NCI-H128 (cell line): ENCODE measurements at regions not wholly inside any gene's neighbourhood (a gene's known extent, or its start where the extent isn't known, plus 50 kb on each side); places are given as distances from the start of the nearest gene placed in this dataset.

Experiments
- DNase-seq: peaks from one replicate; lab custom pipeline; 2025; ENCODE audit not compliant: unreplicated experiment; lab: John Stamatoyannopoulos, UW

DNA sequence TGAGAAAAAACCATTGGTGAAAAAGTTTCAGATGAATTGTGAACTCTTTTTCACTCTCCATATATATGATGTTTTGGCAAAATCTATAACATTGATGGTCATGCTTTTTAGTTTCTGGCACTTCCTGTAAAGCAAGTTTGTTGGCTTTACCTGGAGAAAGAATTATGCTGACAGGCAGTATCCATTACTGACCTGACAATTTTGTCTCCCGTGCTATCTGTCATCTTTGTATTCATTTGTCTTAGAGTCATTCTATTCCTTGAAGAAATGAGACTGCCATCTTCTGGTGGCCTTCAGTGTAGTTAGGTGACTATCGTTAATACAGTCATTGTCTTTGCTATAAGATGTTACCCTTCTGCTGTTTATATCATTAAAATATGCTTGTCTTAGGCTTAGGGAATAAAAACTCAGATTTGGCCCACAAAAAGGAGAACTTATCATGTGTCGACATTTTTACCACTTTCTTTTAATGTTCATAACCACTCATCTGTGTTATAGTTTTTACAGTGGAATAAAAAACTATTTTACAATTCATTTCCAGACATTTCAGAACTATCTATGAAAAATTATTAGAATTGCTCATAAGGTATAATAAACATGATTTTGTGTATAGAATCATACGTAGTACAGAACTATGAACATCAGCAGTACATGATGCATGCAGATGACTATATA, 707.0 kb downstream of the EPM2A start:
- DNase-seq, result no peak

DNA sequence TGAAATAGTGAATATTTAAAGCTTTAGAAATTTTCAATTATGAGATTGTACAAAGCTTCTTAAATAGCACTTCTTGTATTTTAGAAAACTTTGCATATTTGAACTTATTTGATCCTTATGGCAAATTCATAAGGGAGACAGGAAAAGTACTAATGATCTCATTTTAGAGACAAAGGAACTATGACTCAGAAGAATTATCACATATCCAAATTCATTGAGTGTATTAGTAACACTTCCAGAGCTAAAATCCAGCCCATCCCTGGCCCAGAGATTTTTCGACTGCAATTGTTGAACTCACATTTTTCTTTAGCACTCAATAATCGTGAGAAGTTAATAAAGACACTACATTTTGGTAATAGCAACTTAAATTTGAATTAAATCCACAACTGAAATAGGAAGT, 704.3 kb downstream of the EPM2A start:
- DNase-seq, result no peak

DNA sequence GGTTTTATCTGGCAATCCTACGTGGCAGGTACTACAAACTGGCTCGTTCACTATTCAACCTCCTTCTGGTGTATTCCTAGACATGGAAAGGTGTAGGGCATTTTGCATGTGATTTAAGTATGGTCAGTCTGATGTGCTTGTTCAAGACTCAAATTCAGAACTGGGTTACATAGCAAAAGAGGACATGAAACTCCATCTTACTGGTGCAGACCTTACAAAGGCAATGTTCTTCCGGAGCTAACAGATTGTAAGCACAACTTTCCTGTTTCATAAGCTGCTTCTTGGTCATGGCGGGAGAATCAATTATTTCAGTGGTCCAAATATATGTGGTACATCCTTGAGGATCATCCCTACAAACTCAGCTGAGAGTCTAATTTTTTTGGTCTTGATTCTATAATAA, 703.4 kb downstream of the EPM2A start:
- no peak for DNase-seq

DNA sequence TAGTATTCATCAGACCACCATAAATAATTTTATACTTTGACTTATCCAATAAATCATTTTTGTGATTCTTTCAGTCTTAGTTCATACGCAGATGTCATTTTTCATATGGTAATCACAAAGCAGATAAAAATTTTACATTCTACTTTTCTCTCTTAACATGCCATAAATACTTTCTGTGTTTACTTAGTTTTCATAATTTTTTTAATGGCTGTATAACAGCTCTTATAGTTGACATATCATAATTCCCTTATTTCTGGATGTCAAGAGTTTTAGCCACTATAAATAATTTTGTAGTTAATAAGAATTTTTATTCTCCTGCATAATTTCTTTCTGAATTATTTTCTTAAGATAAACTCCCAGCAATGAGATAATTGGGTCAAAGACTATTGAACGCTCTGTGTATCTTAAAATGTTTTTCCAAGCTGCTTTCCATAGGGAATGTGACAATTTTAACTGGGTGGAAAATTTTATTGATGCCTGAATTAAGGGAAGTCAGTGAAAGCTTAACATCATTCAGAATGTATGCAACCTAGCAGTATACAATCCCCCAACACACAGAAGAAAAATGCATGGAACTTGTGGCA, 702.7 kb downstream of the EPM2A start:
- DNase-seq, result no peak

DNA sequence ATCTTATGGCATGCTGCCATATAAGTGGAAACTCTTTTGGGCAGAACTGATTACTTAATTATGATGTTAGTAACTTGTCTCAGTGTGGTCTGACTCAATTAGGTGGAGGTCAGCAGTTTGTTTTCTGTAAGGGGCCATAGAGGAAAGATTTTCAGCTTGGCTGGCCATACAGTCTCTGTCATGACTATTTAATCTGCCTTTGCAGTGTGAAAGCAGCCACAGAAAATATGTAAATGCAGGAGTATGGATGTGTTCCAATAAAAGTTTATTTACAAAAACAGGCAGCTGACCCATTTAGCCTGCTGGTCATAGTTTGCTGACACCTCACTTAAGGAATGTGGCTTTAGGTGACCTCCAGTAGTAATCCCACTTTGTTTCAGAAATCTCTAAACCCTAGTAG, 700.7 kb downstream of the EPM2A start:
- no peak for DNase-seq

DNA sequence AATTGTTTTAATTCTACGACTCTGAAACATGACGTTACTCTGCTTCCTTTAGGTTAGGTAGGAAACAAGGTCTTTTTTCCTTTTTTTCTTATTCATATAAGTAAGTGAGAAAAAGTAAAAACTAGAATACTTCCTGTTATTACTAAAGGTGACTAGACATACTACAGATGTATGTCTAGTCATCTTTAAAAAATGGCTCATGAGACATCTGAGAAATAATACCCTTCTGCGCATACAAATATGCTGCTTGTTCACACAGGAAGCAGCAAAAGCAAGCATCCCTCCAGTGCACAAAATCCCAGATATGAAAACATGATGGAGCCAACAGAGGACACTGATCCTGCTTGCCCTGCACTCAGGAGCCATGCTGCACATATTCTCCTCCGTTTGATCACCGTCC, 699.1 kb downstream of the EPM2A start:
- DNase-seq, result no peak

DNA sequence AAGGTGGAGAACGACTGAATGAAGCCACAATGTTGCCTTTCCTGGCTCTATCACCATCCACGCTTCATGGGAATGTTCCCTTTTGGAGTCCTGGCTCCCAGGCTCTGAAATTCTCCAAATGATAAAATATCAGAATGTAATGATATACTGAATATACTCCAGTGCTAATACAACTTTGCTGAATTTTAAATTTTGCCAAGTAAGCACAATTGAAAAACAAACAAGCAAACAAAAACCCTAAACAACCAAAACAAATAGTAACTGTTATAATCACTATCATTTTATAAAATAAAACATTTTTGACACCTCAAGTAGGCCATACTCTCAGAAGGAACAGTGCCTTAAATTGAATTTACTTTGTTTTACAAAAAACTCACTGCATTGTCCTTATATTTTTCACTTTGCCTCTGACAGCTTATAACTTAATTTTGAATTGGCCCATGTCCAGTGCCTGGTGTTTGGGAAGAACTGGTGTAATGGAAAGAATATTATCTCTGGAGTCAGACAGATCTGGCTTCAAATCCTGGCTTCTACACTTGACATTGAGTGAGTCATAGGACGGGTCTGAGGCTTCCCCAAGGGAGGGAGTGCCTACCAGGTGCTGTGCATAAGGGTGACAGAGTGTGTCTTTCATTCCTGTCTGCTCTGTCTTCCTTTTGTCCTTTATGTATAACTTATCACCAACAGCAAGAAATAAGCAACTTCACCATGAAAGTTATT, 698.3 kb downstream of the EPM2A start:
- DNase-seq, result no peak

DNA sequence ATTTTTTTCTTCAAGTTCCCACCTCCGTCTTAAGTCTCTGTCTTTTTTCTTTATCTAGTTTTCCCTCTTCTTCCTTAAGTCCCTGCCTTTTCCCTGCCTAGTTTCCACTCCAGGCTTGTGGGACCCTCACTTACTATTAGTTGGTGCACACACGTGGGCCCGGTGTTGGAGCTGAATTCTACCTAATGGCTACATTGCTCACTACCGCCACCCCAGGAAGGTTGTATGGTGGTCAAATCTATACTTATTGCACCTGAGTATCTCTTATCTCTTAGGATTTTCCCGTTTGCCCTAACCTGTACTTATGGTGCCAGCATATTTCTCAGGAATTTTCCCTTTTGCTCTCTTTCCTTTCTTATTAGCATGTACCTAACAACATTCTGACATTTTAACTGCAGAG, 692.8 kb downstream of the EPM2A start:
- DNase-seq, result no peak

DNA sequence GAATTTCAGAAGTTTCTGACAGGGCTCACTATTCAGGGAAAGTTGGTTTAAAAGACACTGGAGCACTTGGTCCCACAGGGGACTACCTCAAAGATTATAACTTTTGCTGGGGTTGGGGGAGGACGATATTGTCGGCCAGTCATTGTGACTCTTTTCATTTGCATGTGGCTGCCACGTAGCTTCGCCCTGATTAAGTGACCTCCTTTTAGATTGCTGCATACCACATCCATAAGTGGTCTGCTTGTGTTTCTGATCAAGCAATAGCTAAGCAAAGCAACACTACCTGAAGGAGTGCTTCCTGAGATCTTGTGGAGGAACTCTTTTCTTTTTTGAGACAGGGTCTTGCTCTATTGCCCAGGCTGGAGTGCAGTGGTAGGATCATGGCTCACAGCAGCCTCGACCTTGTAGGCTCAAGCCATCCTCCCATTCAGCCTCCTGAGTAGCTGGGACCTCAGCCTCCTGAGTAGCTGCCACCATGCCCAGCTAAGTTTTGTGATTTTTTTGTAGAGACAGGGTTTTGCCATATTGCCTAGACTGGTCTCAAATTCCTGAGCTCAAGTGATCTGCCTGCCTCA, 691.3 kb downstream of the EPM2A start:
- no peak for DNase-seq

DNA sequence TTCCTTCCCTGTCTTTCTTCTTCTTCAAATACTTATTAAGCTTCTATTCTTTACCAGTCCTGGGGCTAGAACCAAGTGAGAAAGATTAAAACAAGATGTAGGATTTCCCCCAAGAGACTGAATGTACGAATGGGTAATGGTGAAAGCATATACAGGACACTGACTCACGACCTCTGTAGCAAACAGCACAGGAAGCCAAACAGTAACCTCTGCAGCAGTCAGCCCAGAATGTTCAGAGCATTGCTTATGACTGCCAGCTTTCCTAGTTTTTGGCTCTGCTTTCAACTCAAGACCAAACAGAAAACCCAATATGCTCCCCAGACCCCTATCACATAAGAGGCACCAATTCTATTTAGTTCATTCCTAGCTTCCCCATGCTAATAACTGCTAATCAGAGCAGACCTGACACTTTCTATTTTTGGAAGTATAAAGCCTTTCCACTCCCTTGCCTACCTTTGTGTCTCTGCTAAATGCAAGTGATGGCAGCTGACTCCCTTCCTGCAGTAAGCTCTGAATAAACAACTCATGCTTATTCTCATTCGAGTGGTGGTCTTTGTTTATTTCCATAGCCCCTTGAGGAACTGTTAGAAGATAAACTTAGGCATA, 690.6 kb downstream of the EPM2A start:
- DNase-seq, result no peak

DNA sequence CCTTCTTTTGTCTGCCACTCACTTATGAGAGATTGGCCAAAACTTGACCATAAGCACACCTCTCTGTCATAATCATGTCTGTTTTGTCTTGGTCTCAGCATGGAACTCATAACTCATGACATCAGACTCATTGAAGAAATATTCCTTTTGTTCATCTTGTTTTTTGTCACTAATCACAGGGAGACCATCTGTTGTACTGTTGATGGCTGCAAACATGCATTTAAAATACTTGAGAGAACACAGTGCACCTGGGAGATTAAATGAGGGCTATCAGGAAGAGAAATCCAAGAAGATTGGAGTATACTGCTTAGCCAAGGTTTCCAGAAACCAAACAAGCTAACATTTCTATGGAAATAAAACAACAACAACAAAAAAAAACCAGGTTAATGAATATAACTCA, 689.7 kb downstream of the EPM2A start:
- no peak for DNase-seq

DNA sequence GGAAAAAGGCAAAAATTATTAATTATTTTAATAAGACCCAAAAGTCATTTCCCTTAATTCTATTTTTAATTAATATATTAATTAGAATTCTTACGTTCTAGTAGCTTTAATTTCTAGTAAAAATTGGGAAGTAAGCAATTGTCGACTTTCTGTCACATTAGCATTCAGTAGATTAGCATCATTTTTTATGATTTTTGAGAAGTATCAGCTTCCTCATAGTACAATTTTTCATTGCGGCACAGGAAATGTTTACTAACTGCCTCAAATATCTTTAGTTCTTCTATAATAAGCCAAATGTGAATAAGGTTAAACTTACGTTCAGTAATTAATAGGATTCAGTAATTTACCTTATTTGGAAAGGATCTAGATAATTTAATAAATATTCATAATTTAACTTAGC, 687.4 kb downstream of the EPM2A start:
- no peak for DNase-seq

DNA sequence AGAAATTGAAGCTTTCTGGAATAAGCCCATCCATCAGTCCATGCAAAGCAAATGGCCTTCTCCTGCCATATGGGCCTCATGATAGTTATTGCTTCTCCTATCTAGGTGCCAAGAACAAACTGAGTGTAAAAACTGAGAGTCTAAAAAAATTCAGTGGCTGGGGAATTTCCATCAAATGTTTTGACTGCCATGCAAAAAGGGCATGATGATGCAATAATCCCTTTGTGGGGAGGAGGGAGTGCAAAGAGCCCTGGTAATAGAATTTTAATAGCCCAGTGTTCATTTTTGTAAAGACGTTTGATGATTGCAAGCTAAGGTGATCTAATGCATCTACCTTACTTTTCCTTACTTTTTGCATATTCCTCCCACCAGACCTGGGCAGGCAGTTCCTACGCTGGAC, 683.7 kb downstream of the EPM2A start:
- DNase-seq, result no peak

DNA sequence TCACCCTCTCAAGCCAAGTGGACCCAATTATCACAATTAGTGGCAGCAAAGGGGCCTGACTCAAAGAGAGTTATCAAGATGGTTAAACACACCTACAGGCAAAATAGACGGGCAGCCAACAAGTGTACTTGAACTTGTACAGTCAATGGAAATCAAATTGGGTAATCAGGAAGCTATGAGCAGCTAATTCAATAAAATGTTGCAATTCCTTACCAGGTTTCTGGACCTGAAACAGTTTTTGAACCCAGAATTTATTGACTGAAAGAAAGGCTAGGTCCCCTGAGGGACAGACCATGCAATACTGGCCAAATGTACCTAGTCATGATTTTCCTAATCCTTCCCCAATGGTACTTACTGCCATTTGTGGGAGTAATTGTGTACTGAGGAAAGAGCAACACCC, 679.8 kb downstream of the EPM2A start:
- DNase-seq, result no peak

DNA sequence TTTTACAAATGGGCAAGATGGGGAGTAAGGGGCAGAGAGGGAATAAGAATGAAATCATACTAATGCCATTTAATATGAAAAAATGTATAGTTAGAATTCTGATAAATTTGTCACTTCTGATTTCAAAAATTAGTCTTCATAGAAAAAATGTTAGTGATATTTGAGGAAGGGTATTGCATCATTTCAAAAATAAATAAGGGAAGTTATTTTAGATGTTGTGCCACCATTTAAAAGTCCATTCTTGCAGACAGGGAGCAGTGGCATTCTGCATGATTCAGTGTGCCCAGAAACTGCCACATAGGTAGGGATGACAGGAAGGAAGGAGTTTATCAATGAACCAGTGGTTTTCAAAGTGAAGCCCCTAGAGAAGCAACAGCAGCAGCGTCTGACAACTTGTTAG, 674.6 kb downstream of the EPM2A start:
- no peak for DNase-seq

DNA sequence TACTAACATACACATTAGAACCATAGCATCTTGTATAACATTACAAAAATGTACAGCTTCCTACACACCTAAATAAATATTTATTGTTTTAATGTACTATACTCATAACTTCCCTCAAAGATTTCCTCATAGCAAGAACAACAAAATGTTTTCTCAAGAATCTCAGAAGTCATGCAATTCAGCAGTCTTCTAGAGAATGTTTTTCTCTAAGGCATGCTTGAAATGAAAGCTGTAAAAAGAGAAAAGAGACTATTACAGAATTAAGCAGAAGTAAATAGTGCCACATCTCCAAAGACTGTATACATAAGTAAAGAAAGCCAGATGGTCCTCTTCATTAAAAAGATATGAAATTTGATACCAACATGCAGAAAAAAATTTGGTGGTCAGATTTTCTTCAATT, 672.2 kb downstream of the EPM2A start:
- no peak for DNase-seq

DNA sequence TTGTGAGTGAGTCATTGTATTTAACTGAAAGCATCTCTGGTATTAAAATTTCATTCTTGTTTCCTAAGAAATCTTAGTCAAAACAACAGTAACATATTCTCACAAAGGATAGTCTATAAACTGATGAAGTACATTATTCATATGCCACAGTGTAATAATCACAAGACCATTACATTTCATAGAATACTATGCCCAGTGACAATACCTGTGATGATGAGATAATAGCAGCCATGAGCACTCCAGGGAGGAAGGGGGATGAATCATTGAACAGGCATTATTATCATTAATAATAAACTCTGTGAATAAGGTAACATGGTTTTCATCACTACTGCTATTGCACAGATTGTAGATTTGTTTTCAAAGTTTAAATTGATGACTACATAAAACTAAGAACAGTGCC, 667.9 kb downstream of the EPM2A start:
- DNase-seq, result no peak

DNA sequence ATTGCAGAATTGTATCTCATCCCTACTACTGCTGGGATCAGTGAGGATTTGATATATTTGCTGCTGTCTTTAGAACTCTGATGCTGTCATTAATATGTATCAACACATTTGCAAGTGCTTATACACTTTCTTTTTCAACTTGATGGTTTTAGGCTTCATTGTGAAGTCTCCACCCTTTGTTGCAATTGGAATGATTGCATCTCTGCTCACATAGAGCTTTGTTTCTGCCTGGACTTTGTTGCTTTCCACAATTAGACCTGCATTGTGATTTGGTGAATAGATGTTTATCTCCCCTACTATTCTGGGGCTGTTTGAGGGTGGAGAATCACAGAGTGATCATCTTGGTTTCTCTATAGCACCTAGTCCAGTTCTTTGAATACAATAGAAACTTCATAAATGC, 666.7 kb downstream of the EPM2A start:
- no peak for DNase-seq

DNA sequence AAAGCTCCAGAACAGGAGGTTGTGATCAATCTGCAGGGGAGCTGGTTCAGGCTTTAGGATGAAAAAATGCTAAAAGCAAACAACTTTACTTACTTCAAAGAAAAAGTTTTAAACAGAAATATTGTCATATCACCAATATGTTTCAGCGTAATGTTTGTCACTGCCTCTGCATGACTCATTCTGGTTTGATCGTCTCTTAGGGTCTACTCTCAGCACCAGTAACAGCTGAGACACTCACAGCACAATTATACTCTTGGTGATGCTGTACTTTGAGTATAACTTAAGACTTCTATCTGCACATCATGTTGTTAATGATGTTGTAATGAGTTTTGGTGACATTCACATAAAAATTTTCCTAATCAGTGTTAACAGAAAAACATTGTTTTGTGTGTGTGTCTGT, 665.4 kb downstream of the EPM2A start:
- no peak for DNase-seq

DNA sequence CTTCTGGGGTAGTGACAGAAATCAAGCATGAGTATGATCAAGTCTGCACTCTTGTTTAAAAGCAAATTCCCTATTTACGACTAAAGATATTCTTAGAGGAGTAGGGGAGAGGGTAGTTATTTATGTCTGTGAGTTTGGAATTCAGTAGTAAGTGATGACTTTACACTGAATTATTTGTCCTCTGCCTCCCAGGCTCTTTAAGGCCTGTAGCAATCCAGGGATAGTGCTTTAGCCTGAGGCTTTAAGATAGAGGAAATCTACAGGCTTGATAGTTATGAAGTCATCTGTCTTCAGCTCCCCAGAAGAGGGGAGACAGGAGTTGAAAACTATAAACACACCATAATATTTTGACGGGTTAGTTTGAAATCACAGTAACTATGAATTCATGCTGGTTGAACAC, 664.5 kb downstream of the EPM2A start:
- DNase-seq, result no peak

DNA sequence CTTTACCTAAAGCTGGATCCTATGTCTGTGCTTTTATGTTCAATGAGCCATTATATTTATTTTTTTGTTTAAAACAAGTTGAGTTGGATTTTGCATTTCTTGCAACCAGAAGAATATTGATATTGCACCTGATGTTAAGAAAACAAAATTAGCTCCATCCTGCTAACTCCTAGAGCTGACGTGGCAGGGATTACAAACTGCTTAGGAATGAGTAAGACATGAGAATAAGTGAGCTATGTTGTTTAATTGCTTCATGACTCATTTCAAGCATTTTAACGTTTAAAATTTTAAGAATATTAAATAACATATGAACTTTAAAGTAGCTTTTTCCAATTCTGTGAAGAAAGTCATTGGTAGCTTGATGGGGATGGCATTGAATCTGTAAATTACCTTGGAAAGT, 663.5 kb downstream of the EPM2A start:
- DNase-seq, result no peak

DNA sequence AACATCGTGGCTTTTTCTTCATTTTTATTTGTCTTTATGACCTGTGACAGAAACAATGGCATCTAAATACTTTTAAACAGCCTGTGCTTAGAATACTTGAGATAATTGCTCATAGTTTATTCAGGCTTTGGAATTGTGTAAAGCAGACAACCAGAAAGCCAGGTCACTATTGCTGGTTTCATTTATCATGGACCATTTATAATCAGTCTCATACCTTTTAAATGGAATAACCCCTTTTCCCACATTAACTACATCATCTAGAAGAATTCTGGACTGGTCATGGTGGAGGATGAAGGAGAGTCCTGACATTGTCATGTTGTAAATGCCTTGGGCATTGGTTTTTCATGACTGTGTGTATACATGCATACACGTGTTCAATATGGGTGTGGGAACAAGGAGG, 661.5 kb downstream of the EPM2A start:
- DNase-seq, result no peak
